Cardiac muscle cell (in vitro differentiated cells and primary cell): ENCODE measurements at regions not wholly inside any gene's neighbourhood (a gene's known extent, or its start where the extent isn't known, plus 50 kb on each side); places are given as distances from the start of the nearest gene placed in this dataset.
"Not testable (repeated sequence)": the region's sequence is repeated elsewhere in the genome, so short reads cannot be mapped to it uniquely, and the experiment has no call there.

Source experiments
- DNase-seq, 2 donors: peaks; one replicate each; pipeline versions ENCODE4 v3.0.0 to v3.0.0-alpha.2; 2010 to 2017; ENCODE audit warnings: low read depth in 1 of 2, low spot score in 1 of 2
- H3K27ac ChIP-seq: fragments of 200-600 bp; sonication (generic); 2 replicates; pipeline ENCODE4 v1.5.1; 2016
- H3K27me3 ChIP-seq: fragments of 200-600 bp; sonication (generic); 2 replicates; pipeline ENCODE4 v1.6.0; 2016; ENCODE audit warnings: control low read depth
- H3K36me3 ChIP-seq: fragments of 200-600 bp; sonication (generic); 2 replicates; pipeline ENCODE4 v1.5.1; 2016; ENCODE audit warnings: control low read depth
- H3K4me1 ChIP-seq: fragments of 200-600 bp; sonication (generic); 2 replicates; pipeline ENCODE4 v1.8.1; 2017; ENCODE audit warnings: low read depth, mild to moderate bottlenecking, mixed run types
- H3K4me3 ChIP-seq: fragments of 200-600 bp; sonication (generic); 2 replicates; pipeline ENCODE4 v1.5.1; 2016; ENCODE audit warnings: mild to moderate bottlenecking
- H3K9me3 ChIP-seq: fragments of 200-600 bp; sonication (generic); 2 replicates; pipeline ENCODE4 v1.5.1; 2017; ENCODE audit warnings: low read depth, mild to moderate bottlenecking, control low read depth
- CTCF ChIP-seq: IDR thresholded peaks from 2 replicates; pipeline ENCODE4 v1.5.1; 2012; ENCODE audit warnings: low read depth, mild to moderate bottlenecking, low read length

- DNase-seq, result peak in 1 of 2 donors; percentile 52
- no peak for TF ChIP-seq CTCF
Observed at GRCh38 chr19:20367811-20368294, 197.7 kb downstream of the ZNF737 start.

GRCh38 chr19:20365146-20365545 is 198.1 kb downstream of the ZNF486 start:
- H3K9me3 ChIP-seq, result no peaks in the 10 kb centered on the region
- H3K36me3 ChIP-seq, result no peaks in the 10 kb centered on the region
- TF ChIP-seq CTCF, result no peak
- H3K27me3 ChIP-seq, result no peaks in the 10 kb centered on the region
- no peak overlapping the region for H3K4me3 ChIP-seq
- peaks cover 19% of the 10 kb centered on the region for H3K4me1 ChIP-seq
- peak overlapping the region; percentile 54 for H3K27ac ChIP-seq
- DNase-seq, result peak; percentile 1 to 23

More at GRCh38 chr19:20367811-20368294, 197.7 kb downstream of the ZNF737 start:
- Histone ChIP-seq H3K4me3 (no peak overlapping the region), H3K36me3 (no peaks in the 10 kb centered on the region), H3K9me3 (no peaks in the 10 kb centered on the region), H3K27me3 (no peaks in the 10 kb centered on the region), H3K27ac (peak overlapping the region; percentile 42), H3K4me1 (peaks cover 19% of the 10 kb centered on the region)

GRCh38 chr19:20359933-20360720 is 193.1 kb downstream of the ZNF486 start:
- Histone ChIP-seq H3K36me3 (no peaks in the 10 kb centered on the region), H3K9me3 (no peaks in the 10 kb centered on the region), H3K27ac (no peak overlapping the region), H3K27me3 (no peaks in the 10 kb centered on the region), H3K4me1 (peaks cover 7% of the 10 kb centered on the region), H3K4me3 (no peak overlapping the region)
- no peak for TF ChIP-seq CTCF
- DNase-seq, result peak in 1 of 2 donors; percentile 47

GRCh38 chr19:20358841-20359465 is 191.9 kb downstream of the ZNF486 start:
- H3K4me1 ChIP-seq, H3K9me3 ChIP-seq, H3K27me3 ChIP-seq, H3K36me3 ChIP-seq, H3K4me3 ChIP-seq, DNase-seq, H3K27ac ChIP-seq: not testable (repeated sequence)

- TF ChIP-seq CTCF, result no peak
- no peak for DNase-seq
- no peaks in the 10 kb centered on the region for H3K4me1 ChIP-seq
- H3K27ac ChIP-seq, result no peak overlapping the region
- H3K4me3 ChIP-seq, result no peak overlapping the region
- no peaks in the 10 kb centered on the region for H3K36me3 ChIP-seq
- no peaks in the 10 kb centered on the region for H3K27me3 ChIP-seq
- no peaks in the 10 kb centered on the region for H3K9me3 ChIP-seq
Observed at GRCh38 chr19:20357921-20358320, 190.9 kb downstream of the ZNF486 start.

GRCh38 chr19:20351244-20351643 is 184.2 kb downstream of the ZNF486 start:
- TF ChIP-seq CTCF, result no peak
- no peaks in the 10 kb centered on the region for H3K9me3 ChIP-seq
- H3K4me1 ChIP-seq, result no peaks in the 10 kb centered on the region
- no peak overlapping the region for H3K27ac ChIP-seq
- H3K4me3 ChIP-seq, result no peak overlapping the region
- no peaks in the 10 kb centered on the region for H3K27me3 ChIP-seq
- no peak for DNase-seq
- H3K36me3 ChIP-seq, result no peaks in the 10 kb centered on the region
